OCI-LY1 (cell line): ENCODE measurements at regions not wholly inside any gene's neighbourhood (a gene's known extent, or its start where the extent isn't known, plus 50 kb on each side); places are given as distances from the start of the nearest gene placed in this dataset.

ENCODE experiments used
- CTCF ChIP-seq: fragments of 200-600 bp; sonication (generic), shearing (Covaris generic); IDR thresholded peaks from 2 replicates; pipeline ENCODE4 v1.5.1; 2017; ENCODE audit warnings: mild to moderate bottlenecking, antibody characterized with exemption, low read length, moderate library complexity, mixed read lengths
- EZH2 ChIP-seq: fragments of 200-600 bp; sonication (generic), shearing (Covaris generic); IDR thresholded peaks from 2 replicates; pipeline ENCODE4 v1.8.0; 2017; ENCODE audit warnings: borderline replicate concordance, mixed run types, mild to moderate bottlenecking, antibody characterized with exemption, low read length, moderate library complexity, mixed read lengths

GRCh38 chrX:997631-998137, 214.8 kb downstream of the CRLF2 start:
- TF ChIP-seq CTCF: no peak
- no peak for TF ChIP-seq EZH2
